A549 (cell line): ENCODE measurements at regions not wholly inside any gene's neighbourhood (a gene's known extent, or its start where the extent isn't known, plus 50 kb on each side); places are given as distances from the start of the nearest gene placed in this dataset.

ENCODE experiments used
- ATAC-seq, 2 experiments: fragments of 200-7000 bp in 1 of 2; fragments of >200 bp in 1 of 2; cut with Nextera tagmentation in 1 of 2; cut with Tn5 transposase in 1 of 2; 3 replicates each; pipeline versions ENCODE4 v1.8.0 to v1.9.1; 2018 to 2020; ENCODE audit warnings: mild to moderate bottlenecking in 1 of 2, moderate library complexity in 1 of 2
- CTCF ChIA-PET: fragments of 300-600 bp; sonication (Branson Sonifier 250); formaldehyde crosslinking; extraction: SDS; loops from one replicate; lab custom pipeline; 2021; ENCODE audit warnings: antibody characterized with exemption, inconsistent platforms; lab: Yijun Ruan, JAX
- POLR2A ChIA-PET: fragments of 350-600 bp; formaldehyde crosslinking; extraction: SDS; loops from one replicate; lab custom pipeline; 2021; ENCODE audit warnings: antibody characterized with exemption, inconsistent platforms; lab: Yijun Ruan, JAX
- DNase-seq, 2 experiments: peaks; one replicate each; pipeline versions ENCODE4 v3.0.0 to v3.0.0-alpha.2; 2011 to 2016; ENCODE audit warnings: low read depth in 1 of 2, low spot score in 1 of 2
- FAIRE-seq: peaks from 2 replicates; lab custom pipeline; 2011; peaks lifted over from hg19 to GRCh38; lab: Jason Lieb, UNC
- H3K27ac ChIP-seq, 2 experiments: fragments of >200 bp; sonication (Bioruptor Twin); formaldehyde crosslinking; 3 replicates each; pipeline ENCODE4 v1.5.1; 2016 to 2017
- H3K4me1 ChIP-seq: fragments of >200 bp; sonication (Bioruptor Twin); formaldehyde crosslinking; 3 replicates; pipeline ENCODE4 v1.6.1; 2016
- H3K4me2 ChIP-seq: fragments of >200 bp; sonication (Bioruptor Twin); formaldehyde crosslinking; 3 replicates; pipeline ENCODE4 v1.6.1; 2016
- H3K4me3 ChIP-seq: fragments of >200 bp; sonication (Bioruptor Twin); formaldehyde crosslinking; 3 replicates; pipeline ENCODE4 v1.5.1; 2016
- H3K9me3 ChIP-seq: fragments of >200 bp; sonication (Bioruptor Twin); formaldehyde crosslinking; 3 replicates; pipeline ENCODE4 v1.6.1; 2016
- BCL3 ChIP-seq: fragments of >200 bp; sonication (Bioruptor Twin); formaldehyde crosslinking; IDR thresholded peaks from 3 replicates; pipeline ENCODE4 v1.6.1; 2016
- CBX2 ChIP-seq: fragments of 200-600 bp; sonication (generic); IDR thresholded peaks from 2 replicates; pipeline ENCODE4 v1.6.1; 2016; ENCODE audit warnings: low read depth, mild to moderate bottlenecking, borderline replicate concordance
- CBX8 ChIP-seq: fragments of 200-600 bp; sonication (generic); IDR thresholded peaks from 2 replicates; pipeline ENCODE4 v1.6.1; 2016
- CEBPB ChIP-seq, 2 experiments: fragments of >200 bp in 1 of 2; sonication (Bioruptor Twin) in 1 of 2; formaldehyde crosslinking in 1 of 2; IDR thresholded peaks; 2 replicates each; pipeline ENCODE4 v1.6.1; 2012 to 2016
- CHD2 ChIP-seq: fragments of 150-350 bp; IDR thresholded peaks from 2 replicates; pipeline ENCODE4 v1.6.1; 2014; ENCODE audit warnings: low read length; ENCODE audit not compliant: partially characterized antibody
- E2F6 ChIP-seq: IDR thresholded peaks from 2 replicates; pipeline ENCODE4 v1.6.1; 2012; ENCODE audit warnings: low read depth, borderline replicate concordance
- EHF ChIP-seq: fragments of 250-450 bp; sonication (Bioruptor Pico); IDR thresholded peaks from 2 replicates; pipeline ENCODE4 v1.5.0; 2020; ENCODE audit warnings: mild to moderate bottlenecking
- EHMT2 ChIP-seq: fragments of 200-600 bp; sonication (generic); IDR thresholded peaks from 2 replicates; pipeline ENCODE4 v1.6.1; 2016; ENCODE audit warnings: antibody characterized with exemption, low read depth, mild to moderate bottlenecking, moderate library complexity
- ESRRA ChIP-seq: fragments of 150-350 bp; IDR thresholded peaks from 2 replicates; pipeline ENCODE4 v1.6.1; 2014; ENCODE audit warnings: mild to moderate bottlenecking, low read length, borderline replicate concordance
- FOSB ChIP-seq: fragments of 250-450 bp; sonication (Bioruptor Pico); IDR thresholded peaks from 2 replicates; pipeline ENCODE4 v1.5.0; 2020; ENCODE audit warnings: mild to moderate bottlenecking, moderate library complexity
- FOSL2 ChIP-seq, 2 experiments: fragments of 450-650 bp in 1 of 2; fragments of >200 bp in 1 of 2; sonication (Bioruptor Twin) in 1 of 2; formaldehyde crosslinking; IDR thresholded peaks; 2 replicates each; pipeline versions ENCODE4 v1.5.0 to v1.6.1; 2016 to 2020; ENCODE audit warnings: mild to moderate bottlenecking in 1 of 2, moderate library complexity in 1 of 2
- FOXS1 ChIP-seq: fragments of 250-450 bp; sonication (Bioruptor Pico); IDR thresholded peaks from 2 replicates; pipeline ENCODE4 v1.5.0; 2020; ENCODE audit warnings: mild to moderate bottlenecking, moderate library complexity
- HDAC2 ChIP-seq: fragments of 200-600 bp; sonication (generic); IDR thresholded peaks from 2 replicates; pipeline ENCODE4 v1.6.1; 2016
- HEYL ChIP-seq: fragments of 250-450 bp; sonication (Bioruptor Pico); IDR thresholded peaks from 2 replicates; pipeline ENCODE4 v1.8.0; 2021; ENCODE audit warnings: mild to moderate bottlenecking, moderate library complexity
- HOXA7 ChIP-seq: fragments of 250-450 bp; sonication (Bioruptor Pico); IDR thresholded peaks from 2 replicates; pipeline ENCODE4 v1.5.0; 2020; ENCODE audit warnings: mild to moderate bottlenecking, moderate library complexity
- HOXB5 ChIP-seq: fragments of 250-450 bp; sonication (Bioruptor Pico); IDR thresholded peaks from 2 replicates; pipeline ENCODE4 v1.5.0; 2020; ENCODE audit warnings: mild to moderate bottlenecking, moderate library complexity
- JUN ChIP-seq, 2 experiments: fragments of >200 bp; sonication (Bioruptor Twin); formaldehyde crosslinking; IDR thresholded peaks; 2 replicates in 1 of 2; 3 replicates in 1 of 2; pipeline ENCODE4 v1.6.1; 2016 to 2017
- NPAS2 ChIP-seq: fragments of 250-450 bp; sonication (Bioruptor Pico); IDR thresholded peaks from 2 replicates; pipeline ENCODE4 v1.8.0; 2022; ENCODE audit warnings: mild to moderate bottlenecking, moderate library complexity, borderline replicate concordance
- PHF8 ChIP-seq: fragments of 200-600 bp; sonication (generic); IDR thresholded peaks from 2 replicates; pipeline ENCODE4 v1.6.1; 2016; ENCODE audit warnings: low read depth, mild to moderate bottlenecking, antibody characterized with exemption, moderate library complexity, borderline replicate concordance
- RARB ChIP-seq: fragments of 250-450 bp; sonication (Bioruptor Pico); IDR thresholded peaks from 2 replicates; pipeline ENCODE4 v1.8.0; 2021; ENCODE audit warnings: mild to moderate bottlenecking, moderate library complexity
- RFX5 ChIP-seq: fragments of 450-650 bp; IDR thresholded peaks from 2 replicates; pipeline ENCODE4 v1.7.1; 2014; ENCODE audit warnings: antibody characterized with exemption, mild to moderate bottlenecking, moderate library complexity
- SMC3 ChIP-seq: fragments of >200 bp; sonication (Bioruptor Twin); formaldehyde crosslinking; IDR thresholded peaks from 3 replicates; pipeline ENCODE4 v1.6.1; 2018; ENCODE audit warnings: inconsistent platforms
- SREBF2 ChIP-seq: fragments of 450-650 bp; IDR thresholded peaks from 2 replicates; pipeline ENCODE4 v1.6.1; 2014; ENCODE audit warnings: mild to moderate bottlenecking, moderate library complexity
- TP53 ChIP-seq: fragments of 250-450 bp; sonication (Bioruptor Pico); IDR thresholded peaks from 2 replicates; pipeline ENCODE4 v1.5.0; 2021; ENCODE audit warnings: mild to moderate bottlenecking, moderate library complexity
- ZSCAN20 ChIP-seq: fragments of 250-450 bp; sonication (Bioruptor Pico); IDR thresholded peaks from 2 replicates; pipeline ENCODE4 v1.8.0; 2022; ENCODE audit warnings: mild to moderate bottlenecking, moderate library complexity
- WGBS: methylation state at CpG from one replicate; pipeline ENCODE4 v1.1.6; 2017; ENCODE audit errors: missing lambda C conversion rate; 5-methylcytosine and 5-hydroxymethylcytosine counted together
- TF ChIP-seq, protein P1 (sequence below): fragments of >200 bp; sonication (Bioruptor Twin); formaldehyde crosslinking; IDR thresholded peaks from 2 replicates; pipeline ENCODE4 v1.6.1; 2016
- TF ChIP-seq, protein P2 (sequence below): fragments of 150-350 bp; IDR thresholded peaks from 2 replicates; pipeline ENCODE4 v1.6.1; 2014; ENCODE audit warnings: low read depth, mild to moderate bottlenecking, low read length

- no peak overlapping the region for H3K4me3 ChIP-seq
- no peak overlapping the region for H3K27ac ChIP-seq
- DNase-seq (no peak), ATAC-seq (no peak), FAIRE-seq (no peak)
- TF ChIP-seq, protein P1, sequence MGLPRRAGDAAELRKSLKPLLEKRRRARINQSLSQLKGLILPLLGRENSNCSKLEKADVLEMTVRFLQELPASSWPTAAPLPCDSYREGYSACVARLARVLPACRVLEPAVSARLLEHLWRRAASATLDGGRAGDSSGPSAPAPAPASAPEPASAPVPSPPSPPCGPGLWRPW: no peak
- TF ChIP-seq TP53 (CRISPR knock-in tag) (no peak), RARB (no peak), CEBPB (IDR thresholded peaks at IDR 0.05) (no peak), HOXA7 (CRISPR knock-in tag) (no peak), E2F6 (no peak), HOXB5 (CRISPR knock-in tag) (no peak), CBX8 (no peak), FOXS1 (CRISPR knock-in tag) (no peak), PHF8 (no peak), CHD2 (no peak), ZSCAN20 (CRISPR knock-in tag) (no peak), HEYL (CRISPR knock-in tag) (no peak), SREBF2 (no peak)
- ChIA-PET POLR2A (no interaction called here), CTCF (no interaction called here)
- H3K9me3 ChIP-seq: no peaks in the 10 kb centered on the region
- H3K4me1 ChIP-seq: no peaks in the 10 kb centered on the region
- no peak overlapping the region for H3K4me2 ChIP-seq
- 52% methylated on average over 5 of the region's 6 CpGs for whole genome bisulfite sequencing
Observed at GRCh38 chr13:107242138-107242537, 674.2 kb upstream of the ARGLU1 start.

DNA sequence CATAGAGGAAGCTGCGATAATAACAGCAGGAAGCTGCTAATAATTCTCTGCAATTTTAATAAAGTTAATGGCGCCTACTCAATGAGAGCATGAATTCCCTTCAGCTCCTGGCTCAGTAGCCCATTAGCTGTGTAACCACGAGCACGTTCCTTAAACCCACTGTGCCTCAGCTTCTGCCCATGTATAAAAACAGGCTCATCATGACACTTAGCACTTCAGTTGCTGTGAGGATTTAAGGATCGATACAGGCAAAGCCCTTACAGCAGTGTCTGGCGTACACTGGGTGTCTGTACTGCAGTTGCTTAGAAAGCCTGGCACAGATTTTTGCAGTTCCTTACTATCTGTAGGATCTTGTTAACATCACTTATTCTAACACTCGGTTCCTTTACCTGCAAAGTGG lies 673.4 kb upstream of the ARGLU1 start:
- DNase-seq: no peak
- POLR2A ChIA-PET: no interaction called here
- 56% methylated on average over 7 of the region's 7 CpGs for WGBS
- TF ChIP-seq FOSB (CRISPR knock-in tag): no peak
- TF ChIP-seq, protein P2, sequence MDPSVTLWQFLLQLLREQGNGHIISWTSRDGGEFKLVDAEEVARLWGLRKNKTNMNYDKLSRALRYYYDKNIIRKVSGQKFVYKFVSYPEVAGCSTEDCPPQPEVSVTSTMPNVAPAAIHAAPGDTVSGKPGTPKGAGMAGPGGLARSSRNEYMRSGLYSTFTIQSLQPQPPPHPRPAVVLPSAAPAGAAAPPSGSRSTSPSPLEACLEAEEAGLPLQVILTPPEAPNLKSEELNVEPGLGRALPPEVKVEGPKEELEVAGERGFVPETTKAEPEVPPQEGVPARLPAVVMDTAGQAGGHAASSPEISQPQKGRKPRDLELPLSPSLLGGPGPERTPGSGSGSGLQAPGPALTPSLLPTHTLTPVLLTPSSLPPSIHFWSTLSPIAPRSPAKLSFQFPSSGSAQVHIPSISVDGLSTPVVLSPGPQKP: no peak
- no peak for TF ChIP-seq HDAC2
- no peak for TF ChIP-seq HOXA7 (CRISPR knock-in tag)
- no peak for TF ChIP-seq ZSCAN20 (CRISPR knock-in tag)
- TF ChIP-seq ESRRA: no peak
- TF ChIP-seq RFX5: no peak
- TF ChIP-seq E2F6: no peak
- no peak for TF ChIP-seq SMC3
- TF ChIP-seq JUN (IDR thresholded peaks at IDR 0.05): no peak
- no peak for TF ChIP-seq NPAS2 (CRISPR knock-in tag)
- TF ChIP-seq EHMT2: no peak
- TF ChIP-seq EHF: no peak
- TF ChIP-seq, all 56 proteins: peak for 0
- CTCF ChIA-PET: no interaction called here
- ATAC-seq (no peak), FAIRE-seq (no peak)
- Histone ChIP-seq H3K9me3 (no peaks in the 10 kb centered on the region), H3K4me3 (no peak overlapping the region), H3K27ac (no peak overlapping the region), H3K4me2 (no peak overlapping the region), H3K4me1 (no peaks in the 10 kb centered on the region)

DNA sequence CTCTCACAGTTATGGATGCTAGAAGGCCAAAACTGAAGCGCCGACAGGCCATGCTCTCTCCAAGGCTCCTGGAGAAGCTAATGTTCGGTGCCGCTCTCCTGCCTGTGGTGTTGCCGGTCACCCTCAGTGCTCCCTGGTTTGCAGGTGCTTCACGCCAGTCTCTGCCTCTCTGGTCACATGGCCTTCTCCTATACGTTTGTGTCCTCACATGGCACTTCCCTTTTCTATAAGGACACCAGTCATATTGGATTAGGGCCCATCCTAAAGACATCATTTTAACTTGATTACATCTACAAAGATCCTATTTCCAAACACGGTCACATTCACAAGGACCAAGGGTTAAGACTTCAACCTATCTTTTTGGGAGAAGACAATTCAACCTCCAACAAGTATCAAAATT lies 671.3 kb upstream of the ARGLU1 start:
- Histone ChIP-seq H3K4me3 (no peak overlapping the region), H3K9me3 (no peaks in the 10 kb centered on the region), H3K4me1 (no peaks in the 10 kb centered on the region), H3K4me2 (no peak overlapping the region), H3K27ac (no peak overlapping the region)
- WGBS: 58% methylated on average over 8 of the region's 8 CpGs
- TF ChIP-seq BCL3 (no peak), FOXS1 (CRISPR knock-in tag) (no peak), CBX2 (no peak), NPAS2 (CRISPR knock-in tag) (no peak), HDAC2 (no peak), FOSL2 (IDR thresholded peaks at IDR 0.05) (no peak), FOSL2 (CRISPR knock-in tag; IDR thresholded peaks at IDR 0.05) (no peak)
- no peak for DNase-seq
- ATAC-seq: no peak
- CTCF ChIA-PET: no interaction called here
- POLR2A ChIA-PET: no interaction called here
- FAIRE-seq: no peak
